Cerebellar nuclear complex (tissue), 1 donor: ENCODE measurements at regions not wholly inside any gene's neighbourhood (a gene's known extent, or its start where the extent isn't known, plus 50 kb on each side); places are given as distances from the start of the nearest gene placed in this dataset.

Experiments used
- DNase-seq, 2 experiments: peaks; one replicate each; lab custom pipeline; 2025; lab: John Stamatoyannopoulos, UW

DNA sequence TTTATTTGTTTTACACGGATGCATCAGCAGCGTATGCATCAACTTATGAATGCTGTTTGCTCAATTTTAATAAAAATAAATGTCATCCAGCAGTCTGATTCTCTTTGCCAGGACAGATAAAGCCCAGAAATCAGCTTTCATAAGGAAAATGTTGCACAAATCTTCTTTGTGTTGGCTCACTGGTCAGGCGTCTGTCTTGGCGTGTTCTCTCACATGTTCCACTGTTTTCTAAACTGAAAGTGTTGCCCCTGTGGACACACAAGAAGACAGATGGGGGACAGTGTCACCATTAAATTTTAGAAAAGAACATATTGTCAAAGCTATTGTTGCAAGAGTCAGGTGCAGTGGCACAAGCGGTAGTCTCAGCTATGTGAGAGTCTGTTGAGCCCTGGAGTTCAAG is 316.2 kb downstream of the CENPC start:
- DNase-seq, result no peak

DNA sequence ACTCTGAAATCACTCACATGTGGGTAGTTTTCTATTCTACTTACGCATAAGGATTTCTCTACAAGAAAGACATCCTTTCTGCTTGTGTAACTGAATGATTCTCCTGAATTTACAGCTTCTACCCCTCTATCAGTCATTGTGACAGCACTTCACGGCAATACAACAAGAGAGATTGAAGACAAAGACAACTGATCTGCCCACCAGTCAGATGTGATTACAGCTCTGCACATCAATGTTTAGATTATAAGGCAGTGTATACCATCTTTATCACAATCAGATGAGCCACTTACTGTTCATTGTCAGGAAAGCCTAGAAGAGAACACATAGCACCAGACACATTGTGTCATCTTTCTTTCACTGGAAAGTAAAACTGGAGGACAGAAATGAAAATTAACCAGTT is 324.4 kb downstream of the CENPC start:
- DNase-seq, result no peak

DNA sequence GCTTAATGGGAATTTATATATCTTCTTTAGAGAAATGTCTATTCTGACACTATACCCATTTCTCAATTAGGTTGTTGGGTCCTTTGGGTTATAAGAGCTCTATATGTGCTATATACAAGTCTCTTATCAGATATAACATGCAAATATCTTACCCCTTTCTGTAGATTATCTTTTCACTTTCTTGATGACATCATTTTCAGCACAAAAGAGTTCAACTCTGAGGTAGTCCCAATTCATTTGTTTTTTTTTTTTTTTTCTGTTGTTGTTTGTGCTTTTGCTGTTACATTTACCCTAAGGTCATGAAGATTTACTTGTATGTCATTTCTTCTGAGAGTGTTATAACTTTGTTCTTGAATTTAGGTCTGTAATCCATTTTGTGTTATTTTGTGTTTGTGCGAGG is 326.4 kb downstream of the CENPC start:
- no peak for DNase-seq

DNA sequence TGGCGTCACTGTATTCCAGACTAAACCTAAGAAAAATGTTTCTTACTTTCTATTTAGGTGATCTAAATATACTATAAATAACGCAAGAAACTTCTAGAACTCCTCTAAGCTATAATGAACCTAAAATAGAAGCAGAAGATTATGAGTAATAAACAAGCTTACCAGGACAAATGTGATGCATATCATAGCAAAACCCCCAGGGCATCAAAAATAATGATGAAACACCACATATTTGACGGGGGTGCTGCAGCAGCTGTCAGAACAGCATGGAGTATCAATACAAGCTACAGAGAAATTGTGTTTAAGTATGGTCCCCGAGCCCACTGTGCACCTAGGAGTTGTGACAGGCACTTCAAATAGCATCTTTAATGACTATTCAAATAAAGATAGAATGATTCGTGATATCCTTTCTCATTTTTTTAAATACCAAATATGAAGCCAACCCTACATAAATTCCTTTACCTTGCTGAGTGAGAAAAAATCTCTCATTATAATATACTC is 337.3 kb downstream of the CENPC start:
- no peak for DNase-seq

DNA sequence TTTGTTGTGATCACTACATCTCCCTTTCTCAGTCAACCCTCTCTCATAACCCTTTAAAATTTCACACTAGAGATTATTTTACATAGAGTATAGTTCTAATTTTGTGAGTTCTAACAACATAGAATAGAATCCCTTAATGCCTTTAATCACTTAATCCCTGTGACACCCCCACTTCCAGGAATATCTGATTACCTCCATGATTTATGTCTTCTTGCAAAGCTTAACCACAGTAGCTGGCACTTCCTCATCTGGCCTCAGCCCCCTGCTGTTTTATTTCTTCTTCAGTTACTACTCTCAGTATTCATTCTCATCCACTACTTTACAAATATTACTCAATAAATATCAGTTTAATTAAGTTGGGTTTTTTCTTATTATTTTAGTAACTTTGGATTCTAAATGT is 340.9 kb downstream of the CENPC start:
- no peak for DNase-seq

DNA sequence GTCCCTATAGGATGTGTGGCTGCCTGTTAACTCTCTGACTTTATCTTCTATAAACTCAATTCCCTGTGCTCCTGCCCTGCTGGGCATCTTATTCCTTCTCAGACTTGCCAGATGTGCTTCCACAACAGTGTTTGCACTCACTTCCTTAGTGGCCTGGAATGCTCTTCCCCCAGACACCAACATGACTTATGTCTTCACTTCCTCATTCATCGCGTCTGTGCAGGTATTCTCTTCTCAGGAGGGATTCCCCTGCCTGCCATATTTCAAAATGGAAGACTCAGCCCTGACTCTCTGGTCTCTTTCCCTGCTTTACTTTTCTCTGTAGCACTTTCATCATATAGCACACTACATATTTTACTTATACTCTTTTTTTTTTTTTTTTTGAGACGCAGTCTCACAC is 344.0 kb downstream of the CENPC start:
- DNase-seq, result no peak

DNA sequence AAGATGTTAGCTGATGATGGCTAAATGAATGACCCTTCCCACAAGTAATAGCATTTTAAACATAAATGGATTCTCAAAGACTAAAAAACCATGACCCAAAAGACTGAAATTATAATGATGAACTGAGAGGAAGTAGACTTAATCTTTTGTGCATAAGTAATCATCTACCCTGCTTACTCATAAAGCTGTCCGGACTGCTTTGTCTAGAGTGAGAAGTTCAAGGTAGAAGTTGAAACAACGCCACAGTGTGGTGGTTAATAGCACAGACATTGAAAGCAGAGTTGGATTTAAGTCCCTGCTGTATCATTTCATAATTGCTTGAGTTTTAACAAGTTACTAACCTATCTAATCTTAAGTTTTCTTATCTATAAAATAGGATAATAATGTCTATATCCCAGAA is 346.6 kb downstream of the CENPC start:
- DNase-seq, result no peak

DNA sequence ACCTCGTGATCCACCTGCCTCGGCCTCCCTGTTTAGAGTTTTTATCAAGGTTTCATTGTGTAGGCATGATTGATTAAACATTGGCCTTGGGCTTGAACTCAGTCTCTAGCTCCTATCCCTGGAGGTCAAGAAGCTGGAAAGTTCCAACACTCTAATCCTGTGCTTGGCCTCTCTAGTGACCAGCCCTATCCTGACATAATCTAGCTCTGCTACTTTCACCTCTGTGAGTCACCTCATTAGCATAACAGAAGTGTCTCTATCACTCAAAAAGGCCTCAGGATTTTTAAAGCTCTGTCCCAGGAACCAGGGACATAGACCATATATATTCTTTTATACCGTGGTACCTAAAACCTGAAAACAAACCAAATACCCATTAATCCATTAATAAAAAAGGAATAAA is 377.5 kb downstream of the CENPC start:
- DNase-seq, result no peak

DNA sequence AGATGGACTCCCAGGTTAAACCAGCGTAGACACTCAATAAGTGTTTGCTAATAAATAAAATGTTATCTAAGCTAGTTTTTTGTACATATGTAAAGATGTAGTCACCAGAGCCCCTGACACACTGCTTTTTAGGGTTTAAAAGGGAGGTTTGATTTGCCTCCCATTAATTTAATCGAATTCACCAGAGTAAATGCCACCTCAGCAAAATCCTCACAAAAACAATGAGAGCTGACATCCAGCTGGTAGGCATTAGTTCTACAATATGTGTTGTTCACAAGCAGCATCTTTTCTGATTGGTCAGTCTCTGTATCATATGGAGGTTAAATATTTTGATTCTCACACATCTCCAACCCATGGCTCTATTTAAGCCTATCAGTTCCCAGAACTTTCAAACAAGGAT is 382.6 kb downstream of the CENPC start:
- no peak for DNase-seq

DNA sequence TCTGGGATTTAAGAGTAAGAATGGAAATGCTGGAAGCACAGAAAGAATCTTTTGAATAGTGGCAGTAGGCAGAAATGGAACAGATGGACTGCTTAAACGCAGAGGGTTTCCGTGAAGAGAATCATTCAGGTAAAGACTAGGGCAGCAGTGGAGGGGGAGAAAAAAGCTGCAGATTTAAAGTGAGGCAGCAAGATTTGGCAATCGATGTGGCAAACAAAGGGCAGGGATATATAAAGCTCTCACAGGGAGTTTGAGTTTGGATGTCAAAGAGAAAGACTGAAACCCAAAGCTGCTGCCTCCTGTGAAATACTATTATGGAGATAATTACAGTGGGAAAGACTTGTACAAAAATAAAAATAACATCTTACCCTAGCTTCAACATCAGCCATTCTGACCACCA is 384.0 kb downstream of the CENPC start:
- no peak for DNase-seq

DNA sequence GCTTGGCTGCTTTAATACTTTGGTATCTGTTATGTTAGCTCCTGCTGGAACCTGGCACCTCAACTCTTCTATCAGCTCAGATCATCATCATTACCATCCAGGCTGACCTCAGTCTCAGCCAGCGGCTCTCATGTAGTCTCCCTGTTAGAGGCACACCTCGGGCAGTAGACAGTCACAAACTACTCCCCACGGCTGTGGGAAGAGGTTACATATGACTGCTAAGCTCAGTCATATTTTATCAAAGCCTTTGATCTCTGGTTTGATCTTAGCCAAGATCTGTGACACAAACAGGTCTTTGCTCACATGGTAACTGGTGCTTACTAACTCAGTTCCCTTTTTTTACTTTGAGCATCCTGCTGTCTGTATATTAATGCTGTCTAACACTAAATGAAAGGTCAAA is 384.9 kb downstream of the CENPC start:
- no peak for DNase-seq

DNA sequence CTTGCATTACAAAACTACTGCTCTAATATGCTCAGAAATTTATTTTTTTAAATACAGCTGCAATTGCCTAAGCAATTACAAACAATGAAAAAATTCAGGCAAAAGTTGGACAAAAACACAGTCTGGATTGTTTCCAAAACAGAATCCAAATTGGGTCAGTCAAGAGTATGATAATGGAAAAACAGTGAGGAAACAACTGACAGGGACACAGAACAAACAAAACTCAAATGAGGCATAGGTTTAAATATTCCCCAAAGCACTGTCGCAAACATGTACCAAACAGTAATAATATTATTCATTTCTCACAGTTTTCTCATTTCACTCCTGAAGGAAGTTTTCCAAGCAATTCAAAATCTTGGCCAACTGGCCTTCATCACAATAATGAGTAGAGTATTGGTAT is 386.6 kb downstream of the CENPC start:
- DNase-seq, result no peak

DNA sequence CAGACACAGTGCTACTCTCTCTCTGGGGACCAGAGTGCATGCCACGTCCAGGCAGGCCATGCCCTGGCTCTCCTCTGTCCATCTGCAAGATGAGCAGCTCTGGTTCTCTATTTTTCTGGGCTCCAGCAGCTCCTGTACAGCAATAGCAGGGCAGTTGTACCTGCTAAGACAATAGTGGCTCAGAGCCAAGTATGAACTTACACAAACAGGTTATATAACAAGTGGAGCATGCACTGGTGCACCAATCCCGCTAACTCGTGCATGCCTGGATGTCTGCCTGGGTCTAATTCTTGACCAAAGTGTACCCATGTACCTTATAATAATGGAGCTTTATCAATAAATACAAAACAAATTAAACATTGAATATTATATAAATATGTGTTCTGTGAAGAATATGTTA is 392.3 kb downstream of the CENPC start:
- no peak for DNase-seq

DNA sequence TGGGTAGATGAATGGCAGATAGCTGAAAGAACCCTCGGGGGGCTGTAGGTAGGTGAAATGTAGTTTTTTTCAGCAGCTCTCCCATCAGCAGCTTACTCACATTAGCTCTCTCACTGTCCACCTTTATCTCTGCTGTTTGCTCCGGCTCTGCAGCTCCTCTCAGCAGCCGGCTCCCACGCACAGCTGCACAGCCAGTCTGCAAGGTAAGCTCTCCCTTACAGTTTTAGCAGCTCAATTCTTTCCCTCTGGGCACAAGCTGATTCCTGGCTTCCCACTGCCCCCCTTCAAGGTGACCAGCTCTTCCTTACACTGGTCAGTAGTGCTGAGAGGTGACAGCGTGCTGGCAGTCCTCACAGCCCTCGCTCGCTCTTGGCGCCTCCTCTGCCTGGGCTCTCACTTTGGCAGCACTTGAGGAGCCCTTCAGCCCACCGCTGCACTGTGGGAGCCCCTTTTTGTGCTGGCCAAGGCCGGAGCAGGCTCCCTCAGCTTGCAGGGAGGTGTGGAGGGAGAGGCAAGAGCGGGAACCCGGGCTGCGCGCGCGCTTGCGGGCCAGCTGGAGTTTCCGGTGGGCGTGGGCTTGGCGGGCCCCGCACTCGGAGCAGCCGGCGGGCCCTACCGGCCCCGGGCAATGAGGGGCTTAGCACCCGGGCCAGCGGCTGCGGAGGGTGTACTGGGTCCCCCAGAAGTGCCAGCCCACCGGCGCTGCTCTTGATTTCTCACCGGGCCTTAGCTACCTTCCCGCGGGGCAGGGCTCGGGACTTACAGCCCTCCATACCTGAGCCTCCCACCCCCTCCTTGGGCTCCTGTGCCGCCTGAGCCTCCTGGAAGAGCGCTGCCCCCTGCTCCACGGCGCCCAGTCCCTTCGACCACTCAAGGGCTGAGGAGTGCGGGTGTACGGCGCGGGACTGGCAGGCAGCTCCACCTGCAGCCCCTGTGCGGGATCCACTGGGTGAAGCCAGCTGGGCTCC is 393.6 kb downstream of the CENPC start:
- DNase-seq, result no peak

DNA sequence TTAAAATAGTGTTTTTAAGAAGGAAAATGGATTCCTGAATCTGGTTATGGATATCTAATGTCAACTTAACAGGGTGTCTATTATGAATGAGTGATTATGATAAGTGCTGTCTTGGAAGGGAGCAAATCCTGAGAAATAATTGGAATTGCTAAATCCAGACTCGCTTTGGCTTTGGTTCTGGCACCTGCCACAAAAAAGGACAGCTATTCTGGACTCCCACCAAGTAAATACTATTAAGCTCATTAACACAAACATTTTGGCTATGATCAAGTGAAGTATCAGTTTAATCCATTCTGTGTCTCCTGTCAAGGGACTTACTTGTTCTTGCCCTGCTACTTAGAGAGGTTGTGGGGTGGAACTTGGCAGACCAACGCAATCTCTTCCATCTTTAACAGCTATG is 403.7 kb downstream of the CENPC start:
- DNase-seq, result no peak

DNA sequence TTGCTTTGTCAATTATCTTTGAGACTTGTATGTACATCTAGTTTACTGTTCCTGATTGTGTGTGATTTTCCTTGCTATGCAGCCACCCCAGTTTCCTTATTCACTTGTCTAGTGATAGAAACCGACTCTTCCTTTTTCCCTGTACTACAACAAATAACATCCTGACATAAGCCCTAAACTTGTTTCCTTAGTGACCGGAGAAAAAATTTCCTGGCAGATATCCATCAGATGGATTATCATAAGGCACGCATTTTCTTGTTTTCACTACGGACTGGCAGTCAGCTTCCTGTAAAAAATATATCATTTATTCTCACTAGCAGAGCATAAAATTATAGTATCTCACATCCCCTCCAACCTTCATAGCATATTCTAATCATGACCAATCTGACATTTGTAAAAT is 410.7 kb downstream of the CENPC start:
- DNase-seq, result no peak

DNA sequence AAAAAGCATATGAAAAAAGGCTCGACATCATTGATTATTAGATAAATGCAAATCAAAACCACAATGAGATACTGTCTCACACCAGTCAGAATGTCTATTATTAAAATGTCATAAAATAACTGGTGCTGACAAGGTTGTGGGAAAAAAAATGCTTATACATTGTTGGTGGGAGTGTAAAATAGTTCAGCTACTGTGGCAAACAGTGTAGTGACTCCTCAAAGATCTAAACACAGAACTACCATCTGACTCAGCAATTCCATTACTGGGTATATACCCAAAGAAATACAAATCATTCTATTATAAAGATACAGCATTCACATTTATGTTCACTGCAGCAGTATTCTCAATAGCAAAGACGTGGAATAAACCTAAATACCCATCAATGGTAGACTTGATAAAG is 412.1 kb downstream of the CENPC start:
- no peak for DNase-seq

DNA sequence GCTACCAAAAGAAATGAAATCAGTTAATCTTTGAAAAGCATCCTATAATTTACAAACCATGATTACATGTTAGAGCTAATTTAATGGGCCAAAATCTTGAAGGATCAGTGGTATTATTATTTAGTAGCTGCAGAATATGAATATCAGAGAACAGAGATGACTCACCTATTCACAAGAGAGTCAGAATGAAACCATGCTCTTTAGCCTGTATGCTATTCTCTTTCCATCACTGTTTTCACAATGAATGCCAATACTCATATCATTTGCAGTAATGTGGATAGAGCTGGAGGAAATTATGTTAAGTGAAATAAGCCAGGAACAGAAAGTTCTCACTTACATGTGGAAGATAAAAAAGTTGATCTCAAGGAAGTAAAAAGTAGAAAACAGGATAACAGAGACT is 414.1 kb downstream of the CENPC start:
- no peak for DNase-seq

DNA sequence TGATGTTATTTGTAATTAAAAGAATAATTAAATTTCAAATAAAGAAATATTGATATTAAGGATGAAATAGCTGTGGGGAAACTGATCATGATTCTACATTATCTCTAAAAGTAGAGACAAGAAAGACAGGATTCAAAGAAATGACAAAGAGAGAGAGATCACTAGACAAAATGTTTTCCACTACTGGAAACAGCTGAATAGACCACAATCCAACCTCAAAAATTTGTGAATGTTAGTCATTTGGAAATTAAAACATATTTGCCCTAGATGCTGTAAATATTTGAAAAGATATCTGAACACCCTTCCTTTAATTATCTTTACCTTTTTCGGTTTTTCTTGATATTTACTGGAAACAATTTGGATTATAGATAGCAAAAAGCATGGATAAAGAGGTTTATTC is 414.9 kb downstream of the CENPC start:
- DNase-seq, result no peak

DNA sequence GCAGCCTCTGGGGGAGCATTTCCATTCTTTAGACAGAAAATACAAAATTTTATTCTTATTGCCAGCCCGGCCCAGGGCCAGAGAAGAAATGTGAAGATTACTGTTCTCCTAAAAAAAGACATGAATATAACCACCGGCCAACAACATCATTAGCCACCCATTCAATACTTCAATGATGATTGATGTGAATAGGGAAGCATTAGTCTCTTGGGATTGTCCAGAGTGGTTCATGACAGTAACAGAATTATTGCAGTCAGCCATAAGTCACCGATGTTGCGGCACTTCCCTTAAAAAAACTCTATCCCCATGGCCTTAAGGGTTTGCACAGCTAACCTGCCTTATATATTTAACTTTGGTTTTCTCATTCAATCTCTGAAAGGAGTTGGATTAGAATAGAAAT is 418.7 kb downstream of the CENPC start:
- no peak for DNase-seq

DNA sequence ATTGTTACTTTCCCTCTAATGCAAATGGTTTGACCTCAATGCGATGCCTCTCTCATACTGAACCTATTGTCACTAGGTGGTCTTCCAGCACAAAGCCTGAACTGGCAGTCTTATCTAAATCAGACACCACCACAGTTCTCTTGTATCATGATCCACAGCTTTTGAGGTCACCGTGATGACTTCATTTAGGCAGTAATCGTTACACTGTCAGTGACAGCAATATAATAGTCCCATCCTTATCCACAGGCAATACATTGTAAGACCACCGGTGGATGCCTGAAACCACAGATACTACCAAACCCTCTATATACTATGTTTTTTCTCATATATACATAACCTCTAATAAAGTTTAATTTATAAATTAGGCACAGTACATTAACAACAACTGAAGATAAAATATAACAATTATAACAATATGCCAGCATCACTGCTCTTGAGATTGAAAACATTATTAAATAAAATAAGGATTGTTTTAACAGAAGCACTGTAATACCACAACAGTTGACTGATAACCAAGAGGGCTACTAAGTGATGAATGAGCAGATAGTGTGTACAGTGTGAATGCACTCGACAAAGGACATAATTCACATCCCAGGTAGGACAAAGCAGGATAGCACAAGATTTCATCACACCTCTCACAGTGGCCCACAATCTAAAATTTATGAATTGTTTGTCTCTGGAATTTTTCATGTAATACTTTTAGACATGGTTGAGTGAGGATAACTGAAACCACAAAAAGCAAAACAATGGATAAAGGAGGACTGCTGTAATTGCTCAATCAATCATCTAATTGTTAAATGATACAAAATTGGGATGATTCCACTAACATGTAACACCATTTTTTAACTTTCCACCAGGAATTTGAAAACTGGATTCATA is 419.4 kb downstream of the CENPC start:
- DNase-seq, result no peak

DNA sequence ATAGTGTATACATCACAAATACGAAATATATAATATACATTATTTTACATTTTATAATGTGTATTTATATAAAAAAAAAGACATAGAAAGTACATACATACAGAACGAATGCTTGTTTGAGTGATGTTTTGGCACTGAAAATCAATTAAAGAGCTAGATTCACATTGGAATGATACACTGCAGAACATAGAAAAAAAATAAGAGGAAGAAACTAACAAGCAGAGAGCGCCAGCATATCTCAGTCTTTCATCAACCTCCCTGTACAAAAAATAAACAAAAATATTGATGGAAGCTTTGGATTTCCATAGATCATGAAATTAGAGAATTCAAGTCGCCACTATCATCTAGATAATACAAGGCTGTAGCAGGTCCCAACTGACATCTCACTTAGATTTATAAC is 420.6 kb downstream of the CENPC start:
- no peak for DNase-seq

DNA sequence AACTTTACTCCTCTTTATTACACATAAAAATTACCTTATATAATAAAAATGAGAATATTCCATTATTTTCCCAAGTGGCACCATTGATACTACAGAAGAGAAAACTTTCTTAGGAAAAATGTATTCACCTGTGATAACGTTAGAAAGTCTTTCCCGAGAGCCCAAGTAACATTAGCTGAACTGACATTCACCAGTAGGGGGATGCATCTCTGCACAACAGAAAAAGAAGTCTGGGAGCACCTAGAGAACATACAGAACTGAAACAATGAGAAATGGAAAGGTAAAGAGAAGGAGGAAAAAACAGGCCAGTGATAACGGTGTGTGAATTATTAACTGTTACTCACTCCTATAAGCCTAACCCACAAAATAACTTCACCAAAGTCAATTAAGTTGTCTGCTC is 423.3 kb downstream of the CENPC start:
- no peak for DNase-seq
